ENCODE measurements at regions not wholly inside any gene's neighbourhood (a gene's known extent, or its start where the extent isn't known, plus 50 kb on each side); places are given as distances from the start of the nearest gene placed in this dataset.
"Not testable (repeated sequence)": the region's sequence is repeated elsewhere in the genome, so short reads cannot be mapped to it uniquely, and the experiment has no call there.

DNA sequence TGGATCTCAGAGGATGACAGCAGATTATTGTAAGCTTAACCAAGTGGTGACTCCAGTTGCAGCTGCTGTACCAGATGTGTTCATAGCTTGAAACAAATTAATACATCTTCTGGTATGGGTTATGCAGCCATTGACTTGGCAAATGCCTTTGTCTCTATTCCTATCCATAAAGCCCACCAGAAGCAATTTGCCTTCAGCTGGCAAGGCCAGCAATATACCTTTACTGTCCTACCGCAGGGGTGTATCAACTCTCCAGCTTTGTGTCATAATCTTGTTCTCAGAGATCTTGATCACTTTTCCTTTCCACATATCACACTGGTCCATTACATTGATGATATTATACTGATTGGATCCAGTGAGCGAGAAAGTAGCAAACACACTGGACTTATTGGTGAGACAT is 59.3 kb upstream of the KRAS start:
- not testable (repeated sequence) for H3K9me3 Mint-ChIP-seq; H3K4me1 Mint-ChIP-seq (ENCODE audit: low read depth); H3K4me3 Mint-ChIP-seq; H3K36me3 Mint-ChIP-seq (ENCODE audit: insufficient read depth); ATAC-seq; DNase-seq; H3K27me3 Mint-ChIP-seq (ENCODE audit: low read depth)

GRCh38 chr12:25308756-25309155 is 58.0 kb upstream of the KRAS start:
- no peaks in the 10 kb centered on the region for H3K27me3 Mint-ChIP-seq (ENCODE audit: low read depth)
- no peak for ATAC-seq
- H3K9me3 Mint-ChIP-seq: no peaks in the 10 kb centered on the region
- H3K4me1 Mint-ChIP-seq (ENCODE audit: low read depth): no peaks in the 10 kb centered on the region
- no peak for DNase-seq
- H3K36me3 Mint-ChIP-seq (ENCODE audit: insufficient read depth): no peaks in the 10 kb centered on the region
- no peak overlapping the region for H3K4me3 Mint-ChIP-seq

DNA sequence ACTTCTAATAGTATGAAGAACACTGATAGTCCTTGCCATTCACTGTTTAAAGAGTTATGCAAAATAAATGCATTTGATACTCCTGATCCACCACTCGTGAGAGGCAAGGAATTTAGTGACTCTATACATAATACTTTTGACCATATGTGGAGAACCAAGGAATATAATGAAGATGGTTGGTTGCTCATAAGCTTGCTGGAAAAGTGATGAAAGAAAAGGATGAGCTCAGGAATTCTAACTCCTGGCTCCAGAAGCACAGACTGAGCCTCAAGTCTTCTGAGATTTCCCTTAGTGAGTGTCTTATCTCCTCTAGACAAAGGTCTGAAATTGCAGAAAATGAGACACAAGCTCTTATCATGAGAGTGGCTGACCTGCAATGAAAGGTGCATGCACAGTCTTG is 57.1 kb upstream of the KRAS start:
- Mint-ChIP-seq H3K9me3 (no peaks in the 10 kb centered on the region), H3K27me3 (ENCODE audit: low read depth) (no peaks in the 10 kb centered on the region), H3K4me1 (ENCODE audit: low read depth) (no peaks in the 10 kb centered on the region)

GRCh38 chr12:25301798-25302197 is 51.1 kb upstream of the KRAS start:
- Mint-ChIP-seq H3K4me3 (no peak overlapping the region), H3K27me3 (ENCODE audit: low read depth) (no peaks in the 10 kb centered on the region), H3K36me3 (ENCODE audit: insufficient read depth) (no peaks in the 10 kb centered on the region), H3K4me1 (ENCODE audit: low read depth) (no peaks in the 10 kb centered on the region), H3K9me3 (no peaks in the 10 kb centered on the region)
- ATAC-seq: no peak
- DNase-seq: no peak

More for the DNA sequence above, 57.1 kb upstream of the KRAS start:
- Mint-ChIP-seq H3K36me3 (ENCODE audit: insufficient read depth) (no peaks in the 10 kb centered on the region), H3K4me3 (no peak overlapping the region)
- DNase-seq (no peak), ATAC-seq (no peak)

All from activated T-cell treated with anti-CD3 and anti-CD28 coated beads, Interleukin-2, amount 50 U/mL, for 4 hours (primary cell).